ENCODE measurements at regions not wholly inside any gene's neighbourhood (a gene's known extent, or its start where the extent isn't known, plus 50 kb on each side); places are given as distances from the start of the nearest gene placed in this dataset.

- ChIA-PET CTCF (no interaction called here), POLR2A (no interaction called here)
- Histone ChIP-seq H3K27ac (ENCODE audit: low read length) (no peak overlapping the region), H3K4me3 (ENCODE audit: low read depth in 2 of 2, low read length in 2 of 2) (no peak overlapping the region), H3K27me3 (ENCODE audit: control insufficient read depth, insufficient read depth, low read length) (no peaks in the 10 kb centered on the region), H3K36me3 (ENCODE audit: control insufficient read depth, insufficient read depth, low read length) (no peaks in the 10 kb centered on the region), H3K4me1 (ENCODE audit: control insufficient read depth, insufficient read depth, low read length) (no peaks in the 10 kb centered on the region), H3K9me3 (ENCODE audit: control insufficient read depth, insufficient read depth, low read depth, low read length) (no peaks in the 10 kb centered on the region)
- DNase-seq (ENCODE audit: low read depth, low spot score) (no peak), ATAC-seq (no peak; the same call in 1 of the 2 replicates)
- intact Hi-C loops (cut with micrococcal nuclease; ENCODE audit: unreplicated experiment): no loop called here
- in situ Hi-C loops (cut with HindIII; ENCODE audit: low pct_unique_long_range_greater_than_20kb, low sequenced_read_pairs): no loop called here
- TF ChIP-seq TCF7L2 (IDR thresholded peaks at IDR 0.05; ENCODE audit: low read depth, low read length) (no peak), SIN3A (IDR thresholded peaks at IDR 0.05; ENCODE audit: borderline replicate concordance, insufficient read depth, low read depth, low read length) (no peak), POLR2AphosphoS5 (IDR thresholded peaks at IDR 0.05; ENCODE audit: low read depth, low read length) (no peak), REST (IDR thresholded peaks at IDR 0.05; ENCODE audit: insufficient read depth in 1 of 2, low read depth in 2 of 2, low read length in 1 of 2) (no peak)
- TF ChIP-seq, protein P1, sequence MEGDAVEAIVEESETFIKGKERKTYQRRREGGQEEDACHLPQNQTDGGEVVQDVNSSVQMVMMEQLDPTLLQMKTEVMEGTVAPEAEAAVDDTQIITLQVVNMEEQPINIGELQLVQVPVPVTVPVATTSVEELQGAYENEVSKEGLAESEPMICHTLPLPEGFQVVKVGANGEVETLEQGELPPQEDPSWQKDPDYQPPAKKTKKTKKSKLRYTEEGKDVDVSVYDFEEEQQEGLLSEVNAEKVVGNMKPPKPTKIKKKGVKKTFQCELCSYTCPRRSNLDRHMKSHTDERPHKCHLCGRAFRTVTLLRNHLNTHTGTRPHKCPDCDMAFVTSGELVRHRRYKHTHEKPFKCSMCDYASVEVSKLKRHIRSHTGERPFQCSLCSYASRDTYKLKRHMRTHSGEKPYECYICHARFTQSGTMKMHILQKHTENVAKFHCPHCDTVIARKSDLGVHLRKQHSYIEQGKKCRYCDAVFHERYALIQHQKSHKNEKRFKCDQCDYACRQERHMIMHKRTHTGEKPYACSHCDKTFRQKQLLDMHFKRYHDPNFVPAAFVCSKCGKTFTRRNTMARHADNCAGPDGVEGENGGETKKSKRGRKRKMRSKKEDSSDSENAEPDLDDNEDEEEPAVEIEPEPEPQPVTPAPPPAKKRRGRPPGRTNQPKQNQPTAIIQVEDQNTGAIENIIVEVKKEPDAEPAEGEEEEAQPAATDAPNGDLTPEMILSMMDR (IDR thresholded peaks at IDR 0.05): no peak
- no TSS peak for BruUV-seq (replicated peaks)
Observed at GRCh38 chr12:92553389-92553788, 149.4 kb upstream of the PLEKHG7 start.

DNA sequence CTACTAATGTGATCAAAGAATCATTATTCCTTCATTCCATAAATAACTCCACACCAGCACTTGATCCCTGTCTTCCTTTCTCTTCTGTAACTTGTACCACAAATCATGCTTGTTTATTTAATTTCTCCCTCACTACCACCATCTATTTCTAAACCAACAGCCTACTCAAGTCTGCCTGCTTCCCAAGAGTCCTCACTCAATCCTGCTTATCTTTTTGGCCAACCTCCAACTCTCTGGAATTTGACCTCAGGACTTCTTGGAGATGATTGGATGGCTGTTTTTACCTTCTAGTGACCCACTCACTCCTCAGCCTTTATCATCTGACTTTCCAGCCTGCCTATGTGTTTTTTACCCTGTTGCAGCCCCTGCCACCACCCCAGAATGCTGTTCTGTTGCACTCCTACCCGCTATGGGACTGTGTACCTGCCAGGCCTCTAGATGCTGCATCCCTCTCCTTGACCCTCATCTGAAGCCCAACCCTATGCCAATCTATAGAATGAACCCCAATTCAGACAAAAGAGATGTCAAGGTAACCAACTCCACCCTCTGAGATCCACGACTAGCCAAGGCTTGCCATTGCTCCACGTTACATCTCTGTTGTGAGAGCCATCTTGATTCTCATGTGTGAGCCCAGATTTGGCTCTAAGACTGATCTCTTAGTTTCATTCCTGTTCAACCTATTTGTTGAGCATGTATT is 150.2 kb upstream of the PLEKHG7 start:
- TF ChIP-seq REST (IDR thresholded peaks at IDR 0.05; ENCODE audit: insufficient read depth in 1 of 2, low read depth in 2 of 2, low read length in 1 of 2) (no peak), SIN3A (IDR thresholded peaks at IDR 0.05; ENCODE audit: borderline replicate concordance, insufficient read depth, low read depth, low read length) (no peak), POLR2AphosphoS5 (IDR thresholded peaks at IDR 0.05; ENCODE audit: low read depth, low read length) (no peak), TCF7L2 (IDR thresholded peaks at IDR 0.05; ENCODE audit: low read depth, low read length) (no peak)
- TF ChIP-seq, protein P1 (IDR thresholded peaks at IDR 0.05): no peak
- DNase-seq (ENCODE audit: low read depth, low spot score) (no peak), ATAC-seq (no peak)
- Histone ChIP-seq H3K4me3 (ENCODE audit: low read depth in 2 of 2, low read length in 2 of 2) (no peak overlapping the region), H3K27ac (ENCODE audit: low read length) (no peak overlapping the region), H3K27me3 (ENCODE audit: control insufficient read depth, insufficient read depth, low read length) (no peaks in the 10 kb centered on the region), H3K4me1 (ENCODE audit: control insufficient read depth, insufficient read depth, low read length) (no peaks in the 10 kb centered on the region), H3K36me3 (ENCODE audit: control insufficient read depth, insufficient read depth, low read length) (no peaks in the 10 kb centered on the region), H3K9me3 (ENCODE audit: control insufficient read depth, insufficient read depth, low read depth, low read length) (no peaks in the 10 kb centered on the region)
- in situ Hi-C loops (cut with HindIII; ENCODE audit: low pct_unique_long_range_greater_than_20kb, low sequenced_read_pairs) (no loop called here), intact Hi-C loops (cut with micrococcal nuclease; ENCODE audit: unreplicated experiment) (no loop called here)
- POLR2A ChIA-PET: no interaction called here
- BruUV-seq (replicated peaks): no TSS peak
- CTCF ChIA-PET: no interaction called here
